NCI-H524 (cell line): ENCODE measurements at regions not wholly inside any gene's neighbourhood (a gene's known extent, or its start where the extent isn't known, plus 50 kb on each side); places are given as distances from the start of the nearest gene placed in this dataset.

Experiments
- DNase-seq, 2 experiments: peaks; one replicate each; lab custom pipeline; 2025; lab: John Stamatoyannopoulos, UW

DNA sequence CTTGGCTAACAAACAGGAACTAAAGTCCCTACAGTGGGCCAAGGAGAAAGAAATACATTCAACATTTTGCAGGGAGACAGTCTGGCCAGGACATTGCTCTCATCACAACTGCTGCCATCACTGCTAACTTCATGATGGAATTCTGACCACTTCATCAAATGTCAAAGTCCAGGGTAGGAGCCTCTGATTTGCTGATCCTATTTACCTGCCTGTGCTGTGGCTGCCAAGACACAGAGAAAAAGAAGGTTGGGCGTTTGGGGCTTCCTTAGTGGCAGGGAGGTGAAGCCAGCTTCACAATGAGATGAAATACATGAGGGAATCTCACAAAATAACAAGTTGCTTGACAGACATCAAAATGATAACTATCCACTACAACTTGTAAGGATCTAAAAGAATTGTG is 343.9 kb upstream of the CADM1 start:
- DNase-seq, result no peak

GRCh38 chr11:115845872-115846271 is 341.7 kb upstream of the CADM1 start:
- no peak for DNase-seq

DNA sequence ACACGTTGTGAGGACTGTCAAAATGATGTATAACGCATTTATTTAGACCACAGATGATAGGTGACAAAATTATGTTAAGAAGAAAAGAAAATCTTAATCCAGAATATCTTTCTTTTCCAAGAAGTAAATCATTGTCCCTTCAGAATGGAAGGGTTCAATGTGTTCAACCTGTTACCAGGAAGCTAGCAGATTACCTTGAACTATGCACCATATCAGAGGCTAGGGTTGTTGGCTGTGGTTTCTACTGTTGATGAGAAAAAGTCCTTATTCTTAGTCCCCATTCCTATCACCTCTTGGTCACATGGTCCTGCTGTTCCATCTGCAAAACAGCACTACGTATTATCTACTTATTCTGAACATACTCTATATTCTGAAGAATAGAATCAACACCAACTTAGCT is 339.5 kb upstream of the CADM1 start:
- no peak for DNase-seq

DNA sequence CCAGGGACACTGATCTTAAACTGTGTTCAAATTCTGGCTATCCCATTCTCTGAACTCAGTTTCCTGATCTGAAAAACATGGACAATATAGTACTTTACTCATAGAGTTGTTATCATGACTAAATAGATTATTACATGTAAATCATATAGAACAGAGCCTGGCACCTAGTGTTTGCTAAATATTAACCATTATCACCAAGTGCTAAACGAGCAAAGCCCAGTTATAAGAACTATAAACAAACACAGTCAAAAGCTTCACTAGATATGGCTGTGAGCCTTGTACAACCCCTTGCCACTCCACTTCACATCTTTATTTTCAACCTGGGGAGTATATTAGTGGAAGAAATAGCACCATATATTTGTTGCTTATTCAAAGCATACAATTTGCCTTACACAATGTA is 338.9 kb upstream of the CADM1 start:
- DNase-seq, result no peak

DNA sequence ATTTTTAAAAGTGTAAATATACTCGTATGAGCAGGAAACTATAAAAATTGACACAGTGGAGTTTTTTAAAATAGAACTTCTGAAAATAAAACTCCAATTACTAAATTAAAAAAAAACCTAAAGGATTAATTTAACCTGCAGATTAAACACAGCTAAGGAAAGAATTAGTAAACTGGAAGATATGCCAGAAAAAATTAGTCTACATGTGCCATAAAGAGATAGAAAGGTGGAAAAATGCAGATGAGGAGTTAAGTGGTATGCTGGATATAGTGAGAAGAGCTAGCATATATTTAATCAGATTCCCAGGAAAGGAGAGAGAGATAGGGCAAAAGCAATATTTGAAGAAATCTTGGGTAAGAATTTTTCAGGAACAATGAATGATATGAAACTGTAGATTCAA is 315.8 kb upstream of the CADM1 start:
- DNase-seq, result no peak

DNA sequence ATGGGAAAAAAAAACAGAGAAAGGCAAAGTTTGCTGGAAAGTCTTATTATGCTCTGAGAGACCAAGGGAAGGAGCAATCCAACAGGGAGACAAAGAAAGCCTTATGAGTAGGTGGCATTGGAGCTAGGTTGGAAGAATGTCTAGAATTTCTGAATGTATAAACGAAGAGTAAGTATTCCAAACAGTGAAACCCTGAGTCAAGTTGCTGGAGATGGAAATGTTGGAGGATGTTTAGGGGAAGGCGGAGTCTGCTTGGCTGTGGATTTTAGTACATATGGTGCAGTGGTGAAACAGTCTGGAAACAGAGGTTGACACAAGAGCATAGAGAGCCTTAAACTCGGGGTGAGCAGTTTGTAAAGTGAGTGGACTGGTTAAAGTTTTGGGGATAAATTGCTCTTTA is 314.8 kb upstream of the CADM1 start:
- no peak for DNase-seq

DNA sequence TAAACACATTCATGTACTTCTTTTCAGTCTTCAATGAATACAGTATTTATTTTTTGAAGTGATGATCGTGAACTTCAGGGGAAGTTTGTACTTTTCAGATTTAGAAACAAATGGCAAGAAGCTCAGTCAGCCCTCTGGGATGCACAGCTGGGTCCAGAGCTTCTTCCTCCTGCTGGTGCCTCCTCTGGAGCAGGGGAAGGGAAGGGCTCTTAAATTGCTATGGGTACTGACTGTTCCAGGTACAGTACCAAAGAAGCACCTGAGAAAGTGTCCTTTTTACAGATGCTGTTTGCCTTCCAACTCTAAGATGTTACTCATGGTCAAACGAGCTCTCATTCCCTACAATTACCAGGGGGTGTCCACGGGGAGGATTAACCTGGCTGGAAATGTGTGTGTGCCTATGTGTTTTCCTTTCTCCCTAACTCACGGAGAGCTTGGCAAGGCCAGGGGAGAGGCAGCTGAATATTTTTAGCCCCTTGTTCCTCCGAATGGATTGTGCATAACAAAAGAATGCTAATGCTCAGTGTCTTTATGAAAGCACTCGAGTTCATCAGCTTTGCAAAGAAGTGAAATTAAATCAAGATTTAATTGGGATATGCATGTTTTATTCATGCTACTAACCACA is 313.7 kb upstream of the CADM1 start:
- no peak for DNase-seq

GRCh38 chr11:115808351-115808940 is 304.2 kb upstream of the CADM1 start:
- DNase-seq, result no peak

GRCh38 chr11:115806056-115806455 is 301.8 kb upstream of the CADM1 start:
- DNase-seq, result peak; percentile 64 to 68

DNA sequence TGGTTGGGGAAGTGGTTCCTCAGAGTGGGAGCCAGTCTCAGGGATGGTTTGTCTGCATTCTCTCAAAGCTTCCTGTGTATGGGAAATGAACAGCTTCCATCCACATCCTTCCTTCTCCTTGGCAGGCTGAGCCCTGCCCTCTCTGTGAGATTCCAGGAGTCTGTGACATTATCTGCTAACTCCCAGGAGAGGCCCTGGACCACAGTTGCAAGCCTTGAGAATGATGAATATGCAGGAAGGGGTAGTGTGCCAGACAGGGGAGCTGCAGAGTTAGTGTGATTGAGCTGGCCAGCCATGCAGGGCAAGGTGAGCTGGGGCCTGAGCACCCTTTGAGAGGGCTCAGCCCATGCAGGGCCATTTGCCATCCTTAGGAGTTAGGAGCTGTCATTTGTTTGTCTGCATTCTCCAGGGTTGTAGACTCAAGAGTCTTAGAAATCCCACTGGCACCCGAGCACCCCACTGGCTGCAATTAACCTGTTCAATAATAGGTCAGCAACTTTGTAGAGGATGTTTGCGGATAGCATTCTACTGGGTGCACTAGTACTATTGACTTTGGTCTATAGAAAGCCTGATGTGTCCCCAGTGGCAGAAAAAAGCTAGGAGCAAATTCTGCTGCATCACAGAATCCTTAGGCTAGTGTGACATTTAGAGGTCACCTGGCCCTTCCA is 299.0 kb upstream of the CADM1 start:
- DNase-seq, result no peak

- DNase-seq, result no peak
Measured at GRCh38 chr11:115802641-115803040, 298.4 kb upstream of the CADM1 start.

DNA sequence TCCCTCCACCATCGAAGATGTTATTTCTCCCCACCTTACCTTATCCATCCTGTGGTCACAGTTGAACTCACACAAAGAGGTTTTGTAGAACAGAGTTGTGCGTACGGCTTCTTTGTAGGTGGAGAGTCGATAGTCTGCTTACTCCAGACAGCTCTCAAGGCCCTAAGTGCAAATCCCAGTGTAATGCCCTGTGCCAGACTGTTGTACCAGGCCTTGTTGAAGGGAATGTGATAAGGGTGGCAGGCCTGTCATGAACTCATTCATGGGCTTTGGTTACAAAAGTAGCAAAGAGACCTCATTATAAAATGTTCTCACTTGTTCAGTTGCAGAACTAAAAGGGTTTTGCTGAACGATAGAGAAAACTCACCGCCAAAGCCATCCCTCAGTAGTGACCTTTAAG is 288.7 kb upstream of the CADM1 start:
- DNase-seq, result no peak

GRCh38 chr11:115787302-115787701 is 283.1 kb upstream of the CADM1 start:
- DNase-seq, result no peak

DNA sequence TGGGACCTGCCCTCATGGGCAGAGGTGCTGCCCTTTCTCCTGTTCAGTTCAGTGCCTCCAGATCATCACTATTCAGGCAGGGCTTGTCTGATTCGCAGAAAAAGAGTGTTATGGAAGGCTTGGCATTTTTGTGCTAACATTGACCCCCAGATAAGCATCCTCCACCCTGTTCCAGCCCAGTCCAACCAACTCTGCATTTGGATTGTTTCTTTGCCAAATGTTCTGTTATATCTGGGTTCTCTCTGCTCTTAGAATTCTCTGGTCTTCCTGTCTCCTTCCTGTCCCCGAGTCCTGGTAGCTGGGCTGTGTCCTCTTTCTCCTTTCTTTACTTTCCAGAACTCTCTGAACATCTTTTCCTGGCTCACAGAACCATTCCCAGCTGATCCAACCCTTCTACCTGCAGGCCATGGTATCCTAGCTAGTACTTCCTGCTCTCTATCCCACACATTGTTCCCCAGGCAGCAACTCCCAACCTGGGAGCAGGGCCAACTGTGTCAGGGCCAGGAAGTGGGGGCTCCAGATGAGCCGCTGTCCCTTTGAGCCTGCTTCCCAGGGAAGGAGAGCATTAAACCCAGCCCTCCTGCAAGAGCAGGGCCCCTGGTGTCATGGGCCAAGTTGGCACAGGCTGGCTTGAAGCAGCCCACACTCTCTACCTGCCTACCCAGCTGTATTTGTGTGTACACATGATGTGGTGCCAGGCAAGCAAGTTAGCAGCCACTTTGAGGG is 280.7 kb upstream of the CADM1 start:
- DNase-seq, result no peak

- DNase-seq, result no peak
Measured at GRCh38 chr11:115780646-115781362, 276.6 kb upstream of the CADM1 start.

DNA sequence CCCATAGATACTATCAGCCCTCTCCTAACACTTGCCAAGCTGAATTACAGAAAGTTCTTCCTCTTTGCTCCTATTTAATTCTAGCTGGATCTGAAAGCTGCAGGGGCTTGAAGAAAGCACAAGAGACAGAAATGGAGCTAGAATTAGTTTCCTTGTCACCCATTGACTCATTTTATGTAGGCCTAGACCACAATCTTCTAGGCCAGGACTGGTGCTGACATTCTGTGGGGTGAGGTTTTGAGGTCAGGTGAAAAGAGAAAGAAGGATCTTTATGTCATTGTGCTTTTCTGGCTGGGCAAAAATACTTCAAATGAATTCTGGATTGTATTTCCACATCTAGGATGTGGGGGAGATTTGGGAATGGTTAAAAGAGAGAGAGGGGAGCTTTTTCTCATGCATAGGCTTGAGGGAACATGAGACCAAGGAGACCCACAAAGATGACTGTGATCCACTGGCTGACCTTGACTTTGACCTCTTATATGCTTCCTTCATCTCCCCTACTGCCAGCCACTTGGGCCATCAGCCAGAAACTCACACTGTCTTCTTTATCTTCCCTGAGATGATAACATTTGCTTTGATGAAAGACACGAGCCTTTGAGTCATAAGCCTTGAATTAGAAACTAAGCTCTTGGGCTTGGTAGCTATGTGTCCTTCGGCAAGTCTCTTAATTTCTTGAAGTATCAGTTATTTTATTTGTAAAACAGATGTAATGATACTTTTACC is 274.9 kb upstream of the CADM1 start:
- no peak for DNase-seq

- no peak for DNase-seq
Measured at GRCh38 chr11:115776916-115777315, 272.7 kb upstream of the CADM1 start.

GRCh38 chr11:115775846-115776245 is 271.6 kb upstream of the CADM1 start:
- peak; percentile 4 to 59 for DNase-seq

- DNase-seq, result no peak
Measured at GRCh38 chr11:115774756-115775155, 270.5 kb upstream of the CADM1 start.

DNA sequence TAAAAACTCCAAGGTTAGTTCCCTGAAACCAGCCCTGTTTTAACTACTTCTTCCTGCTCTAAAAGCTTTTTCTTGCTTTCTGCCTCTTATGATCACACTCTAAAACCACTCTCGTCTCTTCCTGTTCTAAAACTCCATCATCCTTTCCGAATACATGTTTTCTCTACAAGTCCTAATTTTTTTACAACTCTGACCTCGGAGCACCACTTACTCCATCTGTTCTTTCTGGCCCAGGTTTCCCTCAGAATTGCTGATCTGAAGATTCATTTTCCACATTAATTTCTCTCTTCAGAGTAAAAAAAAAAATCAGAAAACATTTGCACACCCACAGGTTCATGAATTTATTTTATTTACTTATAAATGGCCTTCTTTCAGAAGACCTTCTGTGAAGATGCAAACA is 265.7 kb upstream of the CADM1 start:
- DNase-seq, result no peak

DNA sequence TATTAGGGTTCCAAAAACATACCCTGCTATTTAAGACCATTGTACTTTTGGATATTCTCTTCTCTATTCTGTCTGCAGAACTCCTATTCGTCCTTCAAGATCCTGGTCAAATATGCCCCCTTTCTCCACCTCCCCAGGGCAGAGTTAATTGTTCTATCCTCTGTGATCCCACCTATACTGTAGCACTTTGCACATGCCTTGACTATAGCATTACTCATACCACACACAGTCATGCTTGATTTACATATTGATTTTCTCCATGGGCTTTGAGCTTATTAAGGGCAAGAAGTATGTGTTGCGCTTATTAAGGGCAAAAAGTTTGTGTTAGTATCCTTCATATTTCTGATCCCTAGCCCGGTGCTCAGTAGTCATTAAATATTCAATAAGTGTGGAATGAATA is 263.7 kb upstream of the CADM1 start:
- no peak for DNase-seq
